ENCODE measurements at regions not wholly inside any gene's neighbourhood (a gene's known extent, or its start where the extent isn't known, plus 50 kb on each side); places are given as distances from the start of the nearest gene placed in this dataset.

GRCh38 chr12:25639406-25639805, 86.3 kb upstream of the LMNTD1 start:
- TF ChIP-seq, protein P1, sequence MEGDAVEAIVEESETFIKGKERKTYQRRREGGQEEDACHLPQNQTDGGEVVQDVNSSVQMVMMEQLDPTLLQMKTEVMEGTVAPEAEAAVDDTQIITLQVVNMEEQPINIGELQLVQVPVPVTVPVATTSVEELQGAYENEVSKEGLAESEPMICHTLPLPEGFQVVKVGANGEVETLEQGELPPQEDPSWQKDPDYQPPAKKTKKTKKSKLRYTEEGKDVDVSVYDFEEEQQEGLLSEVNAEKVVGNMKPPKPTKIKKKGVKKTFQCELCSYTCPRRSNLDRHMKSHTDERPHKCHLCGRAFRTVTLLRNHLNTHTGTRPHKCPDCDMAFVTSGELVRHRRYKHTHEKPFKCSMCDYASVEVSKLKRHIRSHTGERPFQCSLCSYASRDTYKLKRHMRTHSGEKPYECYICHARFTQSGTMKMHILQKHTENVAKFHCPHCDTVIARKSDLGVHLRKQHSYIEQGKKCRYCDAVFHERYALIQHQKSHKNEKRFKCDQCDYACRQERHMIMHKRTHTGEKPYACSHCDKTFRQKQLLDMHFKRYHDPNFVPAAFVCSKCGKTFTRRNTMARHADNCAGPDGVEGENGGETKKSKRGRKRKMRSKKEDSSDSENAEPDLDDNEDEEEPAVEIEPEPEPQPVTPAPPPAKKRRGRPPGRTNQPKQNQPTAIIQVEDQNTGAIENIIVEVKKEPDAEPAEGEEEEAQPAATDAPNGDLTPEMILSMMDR (IDR thresholded peaks at IDR 0.05), result no peak
- TF ChIP-seq ZNF121 (CRISPR knock-in tag; IDR thresholded peaks at IDR 0.05) (no peak), ZNF423 (CRISPR knock-in tag; IDR thresholded peaks at IDR 0.05) (no peak), KAT7 (CRISPR knock-in tag; IDR thresholded peaks at IDR 0.05; ENCODE audit: borderline replicate concordance) (no peak), TEAD4 (CRISPR knock-in tag; IDR thresholded peaks at IDR 0.05) (no peak), ZBTB21 (CRISPR knock-in tag; IDR thresholded peaks at IDR 0.05; ENCODE audit: borderline replicate concordance) (no peak), JUN (CRISPR knock-in tag; IDR thresholded peaks at IDR 0.05) (no peak), ATF2 (CRISPR knock-in tag; IDR thresholded peaks at IDR 0.05; ENCODE audit: borderline replicate concordance, low read depth) (no peak), NFYB (CRISPR knock-in tag; conservative IDR thresholded peaks at IDR 0.05; ENCODE audit: low read depth) (no peak), E2F4 (CRISPR knock-in tag; IDR thresholded peaks at IDR 0.05; ENCODE audit: borderline replicate concordance, low read depth) (no peak)
- TF ChIP-seq, protein P2, sequence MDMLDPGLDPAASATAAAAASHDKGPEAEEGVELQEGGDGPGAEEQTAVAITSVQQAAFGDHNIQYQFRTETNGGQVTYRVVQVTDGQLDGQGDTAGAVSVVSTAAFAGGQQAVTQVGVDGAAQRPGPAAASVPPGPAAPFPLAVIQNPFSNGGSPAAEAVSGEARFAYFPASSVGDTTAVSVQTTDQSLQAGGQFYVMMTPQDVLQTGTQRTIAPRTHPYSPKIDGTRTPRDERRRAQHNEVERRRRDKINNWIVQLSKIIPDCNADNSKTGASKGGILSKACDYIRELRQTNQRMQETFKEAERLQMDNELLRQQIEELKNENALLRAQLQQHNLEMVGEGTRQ (CRISPR knock-in tag; IDR thresholded peaks at IDR 0.05), result no peak
- TF ChIP-seq, protein P3, sequence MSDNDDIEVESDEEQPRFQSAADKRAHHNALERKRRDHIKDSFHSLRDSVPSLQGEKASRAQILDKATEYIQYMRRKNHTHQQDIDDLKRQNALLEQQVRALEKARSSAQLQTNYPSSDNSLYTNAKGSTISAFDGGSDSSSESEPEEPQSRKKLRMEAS (CRISPR knock-in tag; IDR thresholded peaks at IDR 0.05), result no peak
